H1 (cell line): ENCODE measurements at regions not wholly inside any gene's neighbourhood (a gene's known extent, or its start where the extent isn't known, plus 50 kb on each side); places are given as distances from the start of the nearest gene placed in this dataset.

Experiments used
- CTCF ChIA-PET: fragments of 300-600 bp; sonication (Branson Sonifier 250); formaldehyde crosslinking; loops from one replicate; lab custom pipeline; 2021; ENCODE audit not compliant: partially characterized antibody; lab: Charles Lee
- POLR2A ChIA-PET: fragments of 300-600 bp; sonication (Branson Sonifier 250); formaldehyde crosslinking; loops from one replicate; lab custom pipeline; 2021; ENCODE audit warnings: inconsistent platforms; ENCODE audit not compliant: partially characterized antibody; lab: Charles Lee
- DNase-seq, 2 experiments: peaks; one replicate each; pipeline versions ENCODE4 v3.0.0 to v3.0.0-alpha.2; 2010 to 2022; ENCODE audit warnings: low spot score in 2 of 2, low read depth in 1 of 2, mixed read lengths in 1 of 2
- FAIRE-seq: peaks from 2 replicates; lab custom pipeline; 2011; peaks lifted over from hg19 to GRCh38; lab: Jason Lieb, UNC
- H2AFZ ChIP-seq: 2 replicates; pipeline ENCODE4 v1.8.1; 2012; ENCODE audit warnings: low read length, inconsistent platforms
- H2AK5ac ChIP-seq: 2 replicates; pipeline ENCODE4 v1.6.1; 2013; ENCODE audit warnings: low read depth, low read length
- H2BK120ac ChIP-seq: replicated peaks from 2 replicates; pipeline ENCODE3; 2013; ENCODE audit warnings: low read depth, low read length, inconsistent platforms
- H2BK12ac ChIP-seq: 2 replicates; pipeline ENCODE4 v1.6.1; 2013; ENCODE audit warnings: low read depth, low read length
- H2BK15ac ChIP-seq: 2 replicates; pipeline ENCODE4 v1.6.1; 2013; ENCODE audit warnings: low read length
- H2BK20ac ChIP-seq: 2 replicates; pipeline ENCODE4 v1.6.1; 2013; ENCODE audit warnings: low read length
- H2BK5ac ChIP-seq: 2 replicates; pipeline ENCODE4 v1.6.1; 2013; ENCODE audit warnings: low read depth, low read length
- H3K14ac ChIP-seq: 2 replicates; pipeline ENCODE4 v1.6.1; 2013; ENCODE audit warnings: inconsistent platforms; ENCODE audit not compliant: insufficient read length
- H3K18ac ChIP-seq: 2 replicates; pipeline ENCODE4 v1.6.1; 2013; ENCODE audit warnings: low read length; ENCODE audit errors: extremely low read depth
- H3K23ac ChIP-seq: 2 replicates; pipeline ENCODE4 v1.6.1; 2013; ENCODE audit warnings: inconsistent platforms; ENCODE audit not compliant: insufficient read length
- H3K23me2 ChIP-seq: 2 replicates; pipeline ENCODE4 v1.6.1; 2013; ENCODE audit warnings: low read depth, low read length
- H3K27ac ChIP-seq: 2 replicates; pipeline ENCODE4 v1.6.1; 2011; ENCODE audit warnings: low read depth, low read length, inconsistent platforms
- H3K27me3 ChIP-seq, 4 experiments: replicated peaks in 1 of 4; 1 replicate in 1 of 4; 2 replicates in 3 of 4; pipeline versions ENCODE4 v1.6.1 to v1.8.1; 2011 to 2013; ENCODE audit warnings: low read length in 3 of 4, mild to moderate bottlenecking in 3 of 4, inconsistent platforms in 2 of 4, mixed read lengths in 2 of 4, moderate library complexity in 1 of 4; ENCODE audit not compliant: control insufficient read depth in 3 of 4, insufficient read depth in 3 of 4; ENCODE audit errors: extremely low read depth in 1 of 4
- H3K36me3 ChIP-seq, 4 experiments: 2 replicates each; pipeline versions ENCODE4 v1.6.1 to v1.8.1; 2011 to 2013; ENCODE audit warnings: mild to moderate bottlenecking in 4 of 4, low read length in 3 of 4, moderate library complexity in 2 of 4, control low read depth in 1 of 4, inconsistent platforms in 1 of 4; ENCODE audit not compliant: insufficient read depth in 4 of 4, control insufficient read depth in 2 of 4
- H3K4ac ChIP-seq: replicated peaks from 2 replicates; pipeline ENCODE3; 2013; ENCODE audit warnings: low read length, low read depth, mixed read lengths, inconsistent platforms; ENCODE audit not compliant: insufficient read length
- H3K4me1 ChIP-seq, 4 experiments: replicated peaks in 1 of 4; 1 replicate in 1 of 4; 2 replicates in 3 of 4; pipeline versions ENCODE4 v1.6.1 to v1.8.1; 2011 to 2013; ENCODE audit warnings: low read length in 3 of 4, inconsistent platforms in 2 of 4, mixed read lengths in 1 of 4; ENCODE audit not compliant: insufficient read depth in 4 of 4, control insufficient read depth in 3 of 4
- H3K4me2 ChIP-seq, 2 experiments: 2 replicates each; pipeline versions ENCODE4 v1.6.1 to v1.8.1; 2011 to 2013; ENCODE audit warnings: low read depth in 2 of 2, low read length in 2 of 2, control low read depth in 1 of 2, inconsistent platforms in 1 of 2, mild to moderate bottlenecking in 1 of 2; ENCODE audit not compliant: insufficient read depth in 1 of 2
- H3K4me3 ChIP-seq, 4 experiments: fragments of 200-600, 300-600 bp in 1 of 4; sonication (generic), shearing (Covaris generic), sonication (Bioruptor Twin) in 1 of 4; 2 replicates each; pipeline versions ENCODE4 v1.5.1 to v1.8.1; 2011 to 2016; ENCODE audit warnings: low read length in 4 of 4, low read depth in 3 of 4, control low read depth in 2 of 4, inconsistent platforms in 2 of 4, mild to moderate bottlenecking in 2 of 4, mixed read lengths in 1 of 4, moderate library complexity in 1 of 4; ENCODE audit not compliant: insufficient read depth in 2 of 4; ENCODE audit errors: extremely low read depth in 1 of 4
- H3K56ac ChIP-seq: replicated peaks from 2 replicates; pipeline ENCODE3; 2013; ENCODE audit warnings: low read depth, mild to moderate bottlenecking, mixed read lengths, low read length, inconsistent platforms; ENCODE audit not compliant: insufficient read length
- H3K79me1 ChIP-seq: 2 replicates; pipeline ENCODE4 v1.6.1; 2013; ENCODE audit warnings: low read depth, low read length, control low read depth
- H3K79me2 ChIP-seq, 2 experiments: 2 replicates each; pipeline versions ENCODE4 v1.6.1 to v1.8.1; 2012 to 2013; ENCODE audit warnings: low read length in 2 of 2, mild to moderate bottlenecking in 2 of 2, inconsistent platforms in 1 of 2; ENCODE audit not compliant: insufficient read depth in 2 of 2, control insufficient read depth in 1 of 2
- H3K9ac ChIP-seq, 4 experiments: replicated peaks in 1 of 4; 1 replicate in 1 of 4; 2 replicates in 3 of 4; pipeline versions ENCODE4 v1.6.1 to v1.8.1; 2011 to 2013; ENCODE audit warnings: low read depth in 3 of 4, low read length in 3 of 4, control low read depth in 2 of 4, mild to moderate bottlenecking in 2 of 4, moderate library complexity in 2 of 4, inconsistent platforms in 1 of 4; ENCODE audit errors: extremely low read depth in 1 of 4
- H3K9me3 ChIP-seq, 2 experiments: 2 replicates each; pipeline versions ENCODE4 v1.6.1 to v1.8.1; 2012 to 2013; ENCODE audit warnings: mild to moderate bottlenecking in 2 of 2, moderate library complexity in 2 of 2, control low read depth in 1 of 2, inconsistent platforms in 1 of 2, low read depth in 1 of 2, low read length in 1 of 2, mixed read lengths in 1 of 2; ENCODE audit not compliant: insufficient read depth in 2 of 2
- H4K20me1 ChIP-seq, 2 experiments: replicated peaks in 1 of 2; 2 replicates each; pipeline versions ENCODE3 to v1.8.1; 2011 to 2013; ENCODE audit warnings: inconsistent platforms in 2 of 2, low read length in 2 of 2, mild to moderate bottlenecking in 1 of 2; ENCODE audit not compliant: insufficient read depth in 2 of 2, control insufficient read depth in 1 of 2
- H4K5ac ChIP-seq: 2 replicates; pipeline ENCODE4 v1.6.1; 2013; ENCODE audit warnings: low read length, low read depth, mixed read lengths, inconsistent platforms; ENCODE audit not compliant: insufficient read length
- H4K8ac ChIP-seq: 2 replicates; pipeline ENCODE4 v1.8.0; 2013; ENCODE audit warnings: mild to moderate bottlenecking, moderate library complexity, low read length, inconsistent platforms; ENCODE audit not compliant: insufficient read depth; ENCODE audit errors: extremely low read depth
- H4K91ac ChIP-seq: replicated peaks from 2 replicates; pipeline ENCODE3; 2013; ENCODE audit warnings: low read length, mixed read lengths, inconsistent platforms; ENCODE audit not compliant: insufficient read length
- ASH2L ChIP-seq: fragments of 200-600, 300-600 bp; sonication (generic); IDR thresholded peaks from one replicate; pipeline ENCODE4 v1.7.1; 2017; ENCODE audit warnings: low read length
- CBX5 ChIP-seq: fragments of 300-800, 300-1000 bp; sonication (generic); IDR thresholded peaks from 2 replicates; pipeline ENCODE4 v1.7.1; 2016; ENCODE audit warnings: antibody characterized with exemption, low read length, low read depth
- CREB1 ChIP-seq: IDR thresholded peaks from 2 replicates; pipeline ENCODE4 v1.6.1; 2012; ENCODE audit warnings: inconsistent platforms
- EGR1 ChIP-seq: IDR thresholded peaks from 2 replicates; pipeline ENCODE4 v1.6.1; 2011; ENCODE audit warnings: low read depth, low read length, borderline replicate concordance
- GTF2F1 ChIP-seq: IDR thresholded peaks from 2 replicates; pipeline ENCODE4 v1.6.1; 2012; ENCODE audit warnings: low read depth, low read length, improper control_type of control experiment, borderline replicate concordance
- PHF8 ChIP-seq: fragments of 200-600 bp; sonication (generic); conservative IDR thresholded peaks from 2 replicates; pipeline ENCODE4 v1.7.1; 2012; ENCODE audit warnings: low read depth, mild to moderate bottlenecking, inconsistent platforms, low read length, moderate library complexity
- RNF2 ChIP-seq: fragments of 200-900, 300-1000 bp; sonication (generic); IDR thresholded peaks from 2 replicates; pipeline ENCODE4 v1.7.1; 2016; ENCODE audit warnings: borderline replicate concordance, low read depth, mild to moderate bottlenecking, antibody characterized with exemption, low read length; ENCODE audit not compliant: poor library complexity, severe bottlenecking; ENCODE audit errors: missing control alignments
- SP2 ChIP-seq: IDR thresholded peaks from 2 replicates; pipeline ENCODE4 v1.6.1; 2012; ENCODE audit warnings: mild to moderate bottlenecking, low read length, inconsistent platforms
- SP4 ChIP-seq: IDR thresholded peaks from 2 replicates; pipeline ENCODE4 v1.6.1; 2012; ENCODE audit warnings: low read length, inconsistent platforms
- TAF1 ChIP-seq: IDR thresholded peaks from 2 replicates; pipeline ENCODE4 v1.6.1; 2011; ENCODE audit warnings: mild to moderate bottlenecking, low read depth, low read length
- TEAD4 ChIP-seq: IDR thresholded peaks from 2 replicates; pipeline ENCODE4 v1.6.1; 2012; ENCODE audit warnings: low read depth, low read length, inconsistent platforms, mixed read lengths
- WGBS, 2 experiments: shearing (Covaris generic) in 1 of 2; methylation state at CpG; one replicate each; pipeline versions ENCODE4 v1.1.6 to v1.1.7; 2013 to 2015; ENCODE audit warnings: low lambda C conversion rate in 2 of 2, mixed read lengths in 2 of 2, inconsistent platforms in 1 of 2, low coverage in 1 of 2, missing lambda C conversion rate in 1 of 2; ENCODE audit not compliant: insufficient replicate concordance in 2 of 2, insufficient coverage in 1 of 2, insufficient read length in 1 of 2; ENCODE audit errors: extremely low coverage in 1 of 2, missing lambda C conversion rate in 1 of 2; 5-methylcytosine and 5-hydroxymethylcytosine counted together

- H4K20me1 ChIP-seq: no peaks in the 10 kb centered on the region
- H3K27ac ChIP-seq: no peak overlapping the region
- POLR2A ChIA-PET: no interaction called here
- H3K9me3 ChIP-seq: no peaks in the 10 kb centered on the region
- H3K27me3 ChIP-seq: peaks cover 0 to 1% (median 0%) of the 10 kb centered on the region in 4 experiments; a peak in 1 of 7 replicates
- H2AFZ ChIP-seq: no peak overlapping the region
- H3K23ac ChIP-seq: no peak overlapping the region
- no peak overlapping the region for H4K8ac ChIP-seq
- no peaks in the 10 kb centered on the region for H3K36me3 ChIP-seq
- no peak overlapping the region for H2BK5ac ChIP-seq
- H4K91ac ChIP-seq: no peak overlapping the region
- FAIRE-seq (no peak), DNase-seq (no peak)
- no peak overlapping the region for H2AK5ac ChIP-seq
- H3K23me2 ChIP-seq: no peaks in the 10 kb centered on the region
- no peaks in the 10 kb centered on the region for H3K79me1 ChIP-seq
- no peak overlapping the region for H3K56ac ChIP-seq
- CTCF ChIA-PET: interaction anchor here (1.0 kb wide), 1 partner anchor 18 kb away, joined by 3 read pairs; no protein-coding TSS in a partner anchor
- no peak overlapping the region for H2BK120ac ChIP-seq
- H3K4me3 ChIP-seq: no peak overlapping the region
- no peak overlapping the region for H3K4me2 ChIP-seq
- H2BK20ac ChIP-seq: no peak overlapping the region
- H2BK12ac ChIP-seq: no peak overlapping the region
- H3K79me2 ChIP-seq: no peaks in the 10 kb centered on the region
- no peak overlapping the region for H3K18ac ChIP-seq
- WGBS, 2 experiments: 88% methylated on average over 1 of the region's 1 CpG; no CpG with 5 or more reads in 1 of the 2 experiments
- H3K4me1 ChIP-seq: no peaks in the 10 kb centered on the region
- no peak overlapping the region for H3K14ac ChIP-seq
- H2BK15ac ChIP-seq: no peak overlapping the region
- H4K5ac ChIP-seq: no peak overlapping the region
- H3K4ac ChIP-seq: no peak overlapping the region
- no peak overlapping the region for H3K9ac ChIP-seq
- no peak for TF ChIP-seq CREB1
- no peak for TF ChIP-seq SP2
- TF ChIP-seq TEAD4: no peak
- no peak for TF ChIP-seq CBX5
- TF ChIP-seq TAF1: no peak
- no peak for TF ChIP-seq GTF2F1
- TF ChIP-seq SP4: no peak
- TF ChIP-seq EGR1: no peak
- TF ChIP-seq RNF2: no peak
- no peak for TF ChIP-seq ASH2L
- no peak for TF ChIP-seq PHF8
Measured at GRCh38 chr15:36483409-36483808, 96.0 kb upstream of the CDIN1 start.
